GM12865 (cell line): ENCODE measurements at regions not wholly inside any gene's neighbourhood (a gene's known extent, or its start where the extent isn't known, plus 50 kb on each side); places are given as distances from the start of the nearest gene placed in this dataset.

Experiments used
- DNase-seq: peaks from one replicate; pipeline ENCODE4 v3.0.0; 2010; ENCODE audit warnings: low read depth
- H3K4me3 ChIP-seq: 2 replicates; pipeline ENCODE4 v1.5.1; 2011; ENCODE audit warnings: mild to moderate bottlenecking, low read depth, low read length, control low read depth
- TF ChIP-seq, protein P1 (sequence below): IDR thresholded peaks from 2 replicates; pipeline ENCODE4 v1.5.1; 2011; ENCODE audit warnings: low read length, control low read depth, low read depth, inconsistent platforms; ENCODE audit not compliant: insufficient read depth; ENCODE audit errors: missing control alignments

DNA sequence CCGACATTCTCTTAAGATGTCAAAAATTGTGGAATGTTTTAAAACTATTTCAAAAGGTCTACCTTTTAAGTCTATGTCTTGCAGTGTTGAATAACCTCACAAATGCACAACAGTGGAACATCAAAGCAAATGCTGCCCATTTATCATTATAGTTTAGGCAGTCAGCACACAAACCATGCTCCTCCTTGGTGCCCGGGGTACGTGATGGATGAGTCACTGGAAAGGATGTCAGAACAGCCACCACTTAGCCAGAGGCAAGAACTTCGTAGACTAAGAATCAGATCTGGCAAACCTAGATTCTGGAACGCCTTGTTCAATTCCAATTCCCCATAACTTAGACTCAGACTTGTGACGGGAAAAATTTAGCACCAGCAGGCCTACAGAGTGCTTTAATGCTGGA is 343.6 kb downstream of the FGF9 start:
- no peak for DNase-seq
- H3K4me3 ChIP-seq: no peak overlapping the region
- TF ChIP-seq, protein P1, sequence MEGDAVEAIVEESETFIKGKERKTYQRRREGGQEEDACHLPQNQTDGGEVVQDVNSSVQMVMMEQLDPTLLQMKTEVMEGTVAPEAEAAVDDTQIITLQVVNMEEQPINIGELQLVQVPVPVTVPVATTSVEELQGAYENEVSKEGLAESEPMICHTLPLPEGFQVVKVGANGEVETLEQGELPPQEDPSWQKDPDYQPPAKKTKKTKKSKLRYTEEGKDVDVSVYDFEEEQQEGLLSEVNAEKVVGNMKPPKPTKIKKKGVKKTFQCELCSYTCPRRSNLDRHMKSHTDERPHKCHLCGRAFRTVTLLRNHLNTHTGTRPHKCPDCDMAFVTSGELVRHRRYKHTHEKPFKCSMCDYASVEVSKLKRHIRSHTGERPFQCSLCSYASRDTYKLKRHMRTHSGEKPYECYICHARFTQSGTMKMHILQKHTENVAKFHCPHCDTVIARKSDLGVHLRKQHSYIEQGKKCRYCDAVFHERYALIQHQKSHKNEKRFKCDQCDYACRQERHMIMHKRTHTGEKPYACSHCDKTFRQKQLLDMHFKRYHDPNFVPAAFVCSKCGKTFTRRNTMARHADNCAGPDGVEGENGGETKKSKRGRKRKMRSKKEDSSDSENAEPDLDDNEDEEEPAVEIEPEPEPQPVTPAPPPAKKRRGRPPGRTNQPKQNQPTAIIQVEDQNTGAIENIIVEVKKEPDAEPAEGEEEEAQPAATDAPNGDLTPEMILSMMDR: no peak

DNA sequence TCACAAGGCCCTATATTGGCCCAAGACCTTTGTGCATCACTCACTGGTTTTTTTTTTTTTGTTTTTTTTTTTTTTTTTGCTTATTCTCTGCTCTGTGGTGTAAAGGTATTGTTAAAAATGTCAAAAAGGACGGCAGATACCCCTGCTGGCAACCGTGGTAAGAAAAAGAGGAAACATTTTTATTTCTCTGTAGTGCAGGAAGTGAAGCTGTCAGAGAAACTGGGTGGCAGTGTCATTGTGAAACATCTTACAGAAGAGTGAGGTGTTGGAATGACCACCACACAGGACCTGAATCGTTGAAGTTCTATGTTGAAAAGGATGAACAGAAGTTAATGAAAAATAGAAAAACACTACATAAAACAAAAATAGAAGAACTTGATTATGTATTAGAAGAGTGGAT is 346.4 kb downstream of the FGF9 start:
- H3K4me3 ChIP-seq: no peak overlapping the region
- DNase-seq: peak; percentile 50
- TF ChIP-seq, protein P1: no peak

GRCh38 chr13:22018076-22018835 is 347.4 kb downstream of the FGF9 start:
- H3K4me3 ChIP-seq: no peak overlapping the region
- DNase-seq: no peak
- TF ChIP-seq, protein P1: no peak

GRCh38 chr13:22018836-22019210 is 347.9 kb downstream of the FGF9 start:
- TF ChIP-seq, protein P1: no peak
- no peak overlapping the region for H3K4me3 ChIP-seq
- no peak for DNase-seq

GRCh38 chr13:22024381-22024994 is 353.6 kb downstream of the FGF9 start:
- TF ChIP-seq, protein P1: no peak
- no peak overlapping the region for H3K4me3 ChIP-seq
- no peak for DNase-seq

GRCh38 chr13:22027566-22027965 is 356.7 kb downstream of the FGF9 start:
- TF ChIP-seq, protein P1: no peak
- H3K4me3 ChIP-seq: no peak overlapping the region
- no peak for DNase-seq
